Left kidney (tissue), 1 donor: ENCODE measurements at regions not wholly inside any gene's neighbourhood (a gene's known extent, or its start where the extent isn't known, plus 50 kb on each side); places are given as distances from the start of the nearest gene placed in this dataset.

Source experiments
- DNase-seq: peaks from one replicate; pipeline ENCODE4 v3.0.0-alpha.2; 2013

DNA sequence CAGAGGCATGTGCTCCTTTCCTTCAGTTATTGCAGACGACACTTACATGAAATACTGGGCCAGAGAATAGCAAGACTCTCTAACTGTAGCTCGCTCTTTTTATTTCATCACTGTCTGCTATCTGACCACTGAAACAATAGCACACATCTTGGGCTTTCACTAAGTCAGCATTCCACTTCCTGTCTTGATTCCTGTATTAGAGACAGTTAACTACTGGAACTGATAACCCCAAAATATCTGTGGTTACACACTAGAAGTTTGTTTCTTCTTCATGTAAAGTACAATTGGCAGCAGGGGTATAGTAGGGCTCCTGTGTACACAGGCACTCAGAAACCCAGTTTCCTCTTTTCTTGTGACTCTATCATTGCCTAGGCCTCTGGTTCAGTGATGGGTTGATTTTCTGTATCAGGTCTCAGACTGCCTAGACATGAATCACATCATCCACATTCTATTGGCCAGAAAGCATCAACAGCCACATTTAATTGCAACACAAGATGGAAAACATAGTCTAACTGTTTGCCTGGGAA lies 230.2 kb upstream of the CD96 start:
- DNase-seq = no peak

DNA sequence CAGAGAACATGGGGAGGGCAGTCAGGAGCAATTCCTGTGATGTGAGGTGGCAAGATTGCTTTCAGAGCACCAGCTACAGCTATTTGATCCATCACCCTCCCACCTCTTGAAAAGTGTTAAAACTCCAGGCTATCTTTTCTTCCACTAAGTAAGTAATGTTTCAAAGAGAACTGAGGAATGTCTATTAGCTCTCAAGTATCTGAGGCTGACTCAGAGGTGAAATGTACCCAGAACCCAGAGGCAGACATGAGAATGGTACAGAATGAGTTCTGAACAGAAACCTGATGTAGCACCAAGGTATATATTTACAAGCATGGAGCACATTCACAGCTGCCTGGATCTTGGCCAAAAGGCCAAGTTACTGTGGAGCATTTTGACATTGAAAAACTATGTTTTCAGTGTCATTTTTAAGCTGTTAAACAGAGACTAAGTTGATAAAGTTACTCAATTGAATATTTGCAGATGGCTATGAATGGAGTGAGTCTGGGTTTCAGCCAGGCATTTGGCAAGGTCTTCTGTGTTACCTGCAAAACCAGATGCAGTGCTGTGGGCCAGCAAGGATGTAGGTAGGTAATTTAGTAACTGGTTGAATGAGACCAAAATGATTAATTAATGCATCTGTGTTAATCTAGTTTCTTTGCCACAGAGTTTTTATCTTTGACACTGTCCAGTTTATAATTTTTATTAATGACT lies 227.7 kb upstream of the CD96 start:
- peak; percentile 10 for DNase-seq

DNA sequence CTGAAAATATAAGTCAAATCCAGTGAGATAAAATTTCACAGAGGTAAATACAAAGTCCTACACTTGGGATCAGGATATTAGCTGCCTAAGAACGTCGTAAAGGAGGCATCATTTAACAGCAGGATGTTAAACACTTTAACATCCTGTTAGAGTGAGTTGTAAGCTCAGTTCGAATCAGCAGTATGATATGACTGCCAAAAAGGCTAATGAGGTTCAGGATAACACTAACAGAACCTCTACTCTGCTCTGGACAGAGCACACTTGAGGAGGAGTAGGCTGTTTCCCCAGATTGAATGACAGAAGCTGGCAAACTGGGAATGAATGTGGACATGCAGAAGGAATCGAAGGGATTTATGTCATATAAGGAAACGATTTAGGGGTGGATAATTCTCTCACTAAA lies 227.1 kb upstream of the CD96 start:
- no peak for DNase-seq

DNA sequence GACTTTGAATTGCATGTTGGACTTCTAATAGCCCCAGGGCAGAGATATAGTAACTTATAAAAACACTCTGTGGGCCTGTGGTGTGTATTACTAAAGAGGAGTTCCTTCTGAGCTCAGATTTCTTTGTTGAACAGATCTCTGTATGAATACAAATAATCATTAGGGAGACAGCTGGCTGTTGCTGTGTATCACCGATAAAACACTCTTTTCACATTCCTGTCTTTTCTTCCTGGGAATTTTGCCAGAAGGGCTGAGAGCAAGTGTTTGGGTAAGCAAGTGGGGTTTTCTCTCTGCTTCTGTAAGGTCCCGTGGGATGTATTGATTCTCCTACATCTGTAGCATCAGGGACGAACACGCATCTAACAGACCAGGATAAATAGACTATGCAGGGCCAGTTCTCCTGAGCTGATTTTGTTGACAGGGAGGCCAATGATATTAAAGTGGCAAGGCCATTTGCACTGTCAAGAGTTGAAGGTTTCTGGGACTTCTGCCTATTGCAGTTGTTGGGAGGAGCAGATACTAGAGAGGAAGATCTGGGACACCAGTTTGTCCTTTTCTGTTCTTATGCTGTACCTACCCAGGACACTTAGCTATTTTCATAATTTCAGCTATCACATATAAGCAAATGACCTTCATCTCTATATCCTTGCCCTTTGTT lies 225.9 kb upstream of the CD96 start:
- DNase-seq = no peak

DNA sequence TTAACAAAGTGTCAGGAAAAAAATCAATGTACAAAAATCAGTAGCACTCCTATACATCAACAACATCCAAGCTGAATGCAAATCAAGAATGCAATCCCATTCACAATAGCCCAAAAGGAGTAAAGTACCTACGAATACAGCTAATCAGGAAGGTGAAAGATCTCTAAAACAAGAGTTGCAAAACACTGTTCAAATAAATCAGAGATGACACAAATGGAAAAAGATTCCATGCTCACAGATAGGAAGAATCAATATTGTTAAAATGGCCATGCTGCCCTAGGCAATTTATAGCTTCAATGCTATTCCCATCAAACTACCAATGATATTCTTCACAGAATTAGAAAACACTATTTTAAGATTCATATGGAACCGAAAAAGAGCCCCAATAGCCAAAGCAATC lies 223.7 kb upstream of the CD96 start:
- no peak for DNase-seq

DNA sequence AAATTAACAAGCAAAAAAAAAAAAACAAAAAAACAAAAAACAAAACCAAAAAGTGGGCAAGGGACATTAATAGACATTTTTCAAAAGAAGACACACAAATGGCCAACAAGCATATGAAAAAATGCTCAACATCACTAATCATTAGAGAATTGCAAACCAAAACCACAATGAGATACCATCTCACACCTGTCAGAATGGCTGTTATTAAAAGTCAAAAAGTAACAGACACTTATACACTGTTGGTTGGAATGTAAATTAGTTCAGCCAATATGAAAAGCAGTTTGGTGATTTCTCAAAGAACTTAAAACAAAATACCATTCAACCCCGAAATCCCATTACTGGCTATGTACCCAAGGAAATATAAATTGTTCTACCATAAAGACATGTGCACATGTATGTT lies 222.4 kb upstream of the CD96 start:
- DNase-seq = no peak

DNA sequence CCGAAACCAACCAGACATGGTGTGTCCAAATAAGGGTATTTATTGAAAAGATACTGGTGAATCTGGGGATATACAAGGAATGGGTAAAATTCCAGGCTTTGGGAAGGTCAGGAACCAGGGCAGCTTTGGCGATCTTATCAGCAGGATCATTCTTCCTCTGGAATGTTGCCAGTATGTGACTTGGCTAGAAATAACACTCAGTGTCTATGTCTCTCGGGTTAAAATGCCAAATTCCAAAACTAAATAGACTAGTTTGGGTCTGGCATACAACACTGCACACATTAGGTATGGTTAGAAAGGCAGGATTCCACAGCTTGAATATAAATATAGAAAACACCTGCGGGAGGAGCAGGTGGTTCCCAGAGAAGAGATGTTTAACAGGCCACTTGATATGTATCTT lies 220.2 kb upstream of the CD96 start:
- DNase-seq = no peak

DNA sequence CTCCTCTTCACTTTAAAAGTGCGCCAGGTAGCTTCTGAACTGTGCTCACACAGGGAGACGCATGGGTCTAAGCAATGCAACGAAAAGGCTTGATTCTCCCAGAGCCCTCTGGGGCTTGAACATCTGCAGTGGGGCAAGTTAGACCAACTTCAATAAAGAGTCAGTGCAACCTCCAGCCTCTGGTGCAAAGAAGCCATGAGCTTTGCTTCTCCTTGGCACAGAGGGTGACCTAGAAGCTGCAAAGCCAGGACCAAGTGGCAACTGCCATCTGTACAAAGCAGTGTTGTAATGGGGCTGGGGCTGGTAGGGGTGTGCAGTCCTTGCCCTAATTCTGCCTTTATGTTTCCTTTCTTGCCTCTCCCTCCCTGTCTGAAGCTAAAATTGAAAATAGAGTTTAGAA lies 219.0 kb upstream of the CD96 start:
- DNase-seq = no peak

DNA sequence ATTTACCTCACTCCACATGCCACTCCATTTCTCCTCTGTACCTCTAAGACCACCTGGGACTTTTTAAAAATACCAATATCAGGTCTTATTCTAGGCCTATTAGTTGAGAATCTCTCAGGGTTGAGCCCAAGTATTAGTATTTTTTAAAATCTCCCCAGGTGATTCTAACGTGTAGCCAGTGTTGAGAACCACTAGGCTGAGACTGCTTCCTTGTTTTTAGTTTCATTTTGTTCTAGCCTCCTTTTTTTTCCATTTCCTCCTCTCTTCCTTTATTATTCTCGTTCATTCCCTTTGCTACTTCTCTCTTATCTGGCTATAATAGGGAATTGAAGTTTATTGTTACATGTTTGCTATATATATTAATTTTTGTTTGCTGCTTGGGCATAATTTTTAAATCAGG lies 217.8 kb upstream of the CD96 start:
- DNase-seq = no peak

DNA sequence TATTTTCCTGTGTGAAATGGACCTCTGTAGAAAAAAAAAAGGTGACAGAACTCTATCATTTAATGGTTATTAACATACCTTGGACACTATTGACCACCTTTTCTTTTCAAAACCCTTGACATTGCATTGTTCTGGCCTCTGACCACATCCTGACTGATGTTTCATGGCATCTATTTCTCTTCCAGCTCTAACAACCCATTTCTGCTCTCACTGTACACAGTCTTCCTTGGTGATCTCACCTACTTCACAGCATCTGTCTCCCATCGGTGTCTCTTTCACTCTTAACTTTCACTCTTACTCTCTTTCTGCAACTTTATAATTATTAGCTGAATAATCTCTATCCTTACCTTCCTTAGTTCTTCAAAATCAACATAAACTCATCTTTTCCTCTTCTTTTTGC lies 217.4 kb upstream of the CD96 start:
- DNase-seq = no peak

DNA sequence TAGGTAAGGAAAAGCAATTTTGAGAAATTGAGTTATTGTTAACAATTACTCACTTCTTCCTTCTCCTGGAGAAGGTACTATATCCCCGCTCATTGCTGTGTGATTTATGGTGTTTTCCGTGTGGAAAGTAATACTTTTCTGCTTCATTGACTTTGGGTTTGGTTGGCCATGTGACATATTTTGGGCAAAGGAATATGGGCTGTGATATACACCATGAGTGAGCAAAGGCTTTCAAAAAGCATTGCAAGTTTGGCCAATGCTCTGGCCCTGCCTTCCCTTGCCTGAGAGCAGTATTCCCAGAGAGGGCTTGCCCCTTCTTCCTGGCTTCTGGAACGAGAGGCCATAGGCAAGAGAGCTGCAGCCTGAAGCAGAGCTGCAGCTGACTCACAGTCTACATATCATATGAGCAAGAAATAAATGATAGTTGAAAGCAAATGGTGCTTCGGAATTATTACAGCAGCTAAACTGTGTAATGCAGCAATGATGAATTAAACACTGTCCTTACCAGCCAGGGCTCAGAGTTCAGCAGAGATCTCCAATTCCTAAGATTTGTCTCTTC lies 216.8 kb upstream of the CD96 start:
- no peak for DNase-seq

DNA sequence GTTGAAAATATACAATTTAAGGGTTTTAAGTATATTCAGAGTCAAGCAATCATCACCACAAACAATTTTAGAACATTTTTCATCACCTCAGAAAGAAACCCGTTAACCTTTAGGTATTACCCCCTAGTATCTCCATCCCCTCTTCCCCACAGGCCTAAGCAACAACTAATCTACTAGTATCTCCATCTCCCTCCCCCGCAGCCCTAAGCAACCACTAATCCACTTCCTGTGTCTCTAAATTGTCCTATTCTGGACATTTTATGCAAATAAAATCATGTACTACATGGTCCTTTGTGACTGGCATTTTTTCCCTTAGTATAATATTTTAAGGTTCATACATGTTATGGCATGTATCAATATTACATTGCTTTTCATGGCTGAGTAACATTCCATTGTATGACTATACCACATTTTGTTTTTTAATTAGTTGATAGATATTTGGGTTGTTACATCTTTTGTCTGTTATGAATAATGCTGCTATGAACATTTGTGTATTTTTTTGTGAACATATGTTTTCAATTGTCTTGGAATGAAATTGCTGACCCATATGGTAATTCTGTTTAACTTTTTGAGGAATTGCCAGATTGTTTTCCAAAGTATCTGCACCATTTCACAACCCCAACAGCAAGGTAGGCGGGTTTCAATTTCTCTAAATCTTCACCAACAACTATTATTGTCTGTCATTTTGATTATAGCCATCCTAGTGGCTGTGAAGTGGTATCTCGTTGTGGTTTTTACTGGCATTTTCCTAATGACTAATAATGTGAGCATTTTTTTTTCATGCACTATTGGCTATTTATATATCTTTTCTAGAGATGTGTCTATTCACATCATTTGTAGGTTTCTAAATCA lies 215.6 kb upstream of the CD96 start:
- DNase-seq = no peak

DNA sequence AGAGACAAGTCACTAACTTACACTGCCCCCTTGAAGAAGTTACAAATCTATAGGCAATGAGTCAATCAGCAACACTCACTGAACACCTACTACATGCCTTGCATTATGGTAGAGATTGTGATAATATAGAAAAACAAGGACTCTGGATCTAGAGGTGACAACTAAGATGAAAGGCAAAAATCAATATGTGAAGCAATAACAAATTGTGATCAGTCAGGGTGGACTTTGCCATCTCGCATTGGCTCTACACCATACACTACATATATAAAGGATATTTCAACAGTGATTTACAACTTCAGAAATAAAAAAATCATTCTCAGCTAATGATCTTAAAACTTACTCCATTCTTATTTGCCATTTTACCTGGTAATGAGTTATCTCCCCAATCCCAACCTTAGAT lies 210.7 kb upstream of the CD96 start:
- no peak for DNase-seq

DNA sequence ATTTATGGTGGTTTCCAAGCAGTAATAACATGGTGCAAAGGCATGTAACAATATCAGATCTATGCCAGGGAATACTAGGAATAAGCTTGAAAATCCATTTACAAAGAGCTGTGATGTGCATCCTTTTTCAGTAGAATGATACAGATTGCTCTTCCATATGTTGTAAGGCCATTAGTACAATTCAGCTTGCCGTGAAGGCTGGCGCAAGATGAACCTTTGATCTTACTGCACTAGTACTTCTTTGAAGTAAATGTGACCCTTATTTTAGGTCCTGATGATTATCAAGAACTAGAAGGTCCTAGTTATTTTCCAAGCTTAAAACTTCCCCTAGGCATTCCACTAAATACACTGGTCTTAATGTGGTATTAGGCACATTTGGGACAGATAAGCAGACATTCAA lies 210.1 kb upstream of the CD96 start:
- DNase-seq = no peak

DNA sequence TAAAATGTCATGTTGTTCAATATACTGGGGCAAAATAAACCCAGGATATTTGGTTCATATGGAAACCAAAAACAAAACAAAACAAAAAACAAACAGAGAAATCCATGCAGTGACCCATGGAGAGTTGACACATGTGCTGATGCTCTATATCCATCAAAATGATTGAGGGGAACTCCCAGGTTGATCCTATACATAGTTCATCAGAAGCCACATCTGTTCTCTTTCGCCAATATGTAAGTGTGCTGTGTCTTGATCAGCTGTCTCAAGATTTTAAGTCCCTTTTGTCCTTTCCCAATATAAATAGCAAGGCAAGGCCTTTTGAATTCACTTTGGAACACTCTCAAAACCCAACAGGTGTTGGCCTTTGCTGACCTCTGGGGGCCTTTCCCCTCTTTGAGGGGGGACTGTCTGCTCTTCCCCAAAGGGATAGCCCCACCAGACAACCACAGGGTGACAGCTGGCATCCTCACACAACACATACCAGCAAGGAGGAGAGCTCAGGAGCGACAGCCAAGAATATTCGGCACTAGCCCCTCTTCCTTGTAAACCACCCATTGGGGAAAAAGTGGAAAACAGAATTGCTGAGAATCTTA lies 209.4 kb upstream of the CD96 start:
- DNase-seq = no peak

DNA sequence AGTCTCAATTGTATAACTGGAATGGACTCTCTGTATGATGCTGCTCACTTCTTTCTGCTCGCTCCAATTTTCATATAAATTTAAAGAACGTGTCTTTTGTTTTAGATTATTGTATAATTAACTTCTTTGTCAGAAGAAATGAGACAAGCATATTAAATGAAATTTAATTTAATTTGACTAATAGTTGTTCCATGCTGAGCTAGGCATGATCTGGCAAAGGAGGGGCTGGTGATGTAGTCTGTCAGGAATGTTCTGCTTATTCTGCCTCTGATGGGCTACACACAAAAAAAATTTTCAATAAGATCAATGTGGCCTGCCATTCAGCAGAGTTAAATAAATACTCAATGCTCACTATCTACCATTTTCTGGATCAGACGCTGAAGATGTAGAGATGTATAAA lies 208.4 kb upstream of the CD96 start:
- no peak for DNase-seq

DNA sequence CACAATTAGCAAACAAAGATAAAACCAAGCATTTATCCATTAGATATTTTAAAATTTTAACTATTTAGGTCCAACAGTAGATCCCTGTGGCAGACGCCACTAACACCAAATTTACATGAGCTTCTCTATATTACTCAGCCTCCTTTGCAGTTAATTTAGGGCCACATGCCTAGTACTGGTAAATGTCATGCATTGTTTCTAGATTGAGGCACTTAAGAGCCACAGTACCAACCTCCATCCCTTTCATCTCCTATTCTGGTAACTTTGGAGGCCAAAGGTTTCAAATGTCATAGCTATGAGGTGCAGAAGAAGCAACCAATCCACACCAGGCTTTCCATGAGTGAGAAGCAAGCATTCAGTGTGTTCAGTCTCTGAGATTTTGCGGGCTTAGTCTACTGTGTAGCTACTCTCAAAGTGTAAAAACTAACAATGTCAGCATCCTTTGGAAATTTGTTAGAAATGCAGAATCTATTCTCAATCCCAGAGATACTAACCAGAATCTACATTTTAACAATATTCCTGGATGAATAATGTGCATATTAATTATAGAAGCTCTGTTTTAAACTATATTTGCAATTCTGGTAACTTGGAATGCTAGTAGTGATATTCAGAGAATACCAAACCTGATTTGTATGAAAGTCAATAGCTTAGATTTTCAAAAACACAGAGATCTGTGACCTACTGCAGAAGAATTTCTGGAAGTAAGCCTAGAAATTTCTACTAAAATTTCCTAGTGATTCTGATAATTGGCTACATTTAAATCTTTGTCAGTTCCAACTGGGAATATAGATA lies 206.3 kb upstream of the CD96 start:
- DNase-seq = no peak

DNA sequence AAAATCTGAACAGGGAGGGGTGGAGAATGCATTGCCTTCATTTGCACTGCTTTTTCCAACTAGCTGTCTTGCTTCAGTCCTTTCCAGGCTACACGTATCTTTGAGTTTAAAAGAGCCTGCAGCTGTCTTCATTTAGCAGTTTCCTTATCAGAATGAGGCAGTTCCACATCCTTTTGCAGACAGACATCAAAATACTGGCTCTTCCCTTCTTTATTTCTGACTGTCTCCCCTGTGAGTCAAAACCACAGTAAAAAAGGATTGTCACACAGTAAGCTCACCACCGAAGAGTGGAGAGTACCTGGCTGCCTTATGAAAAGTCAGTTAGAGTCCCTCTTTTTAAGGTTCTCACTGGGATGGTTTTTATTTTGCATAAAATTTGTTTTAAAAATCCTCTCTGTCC lies 205.5 kb upstream of the CD96 start:
- no peak for DNase-seq

DNA sequence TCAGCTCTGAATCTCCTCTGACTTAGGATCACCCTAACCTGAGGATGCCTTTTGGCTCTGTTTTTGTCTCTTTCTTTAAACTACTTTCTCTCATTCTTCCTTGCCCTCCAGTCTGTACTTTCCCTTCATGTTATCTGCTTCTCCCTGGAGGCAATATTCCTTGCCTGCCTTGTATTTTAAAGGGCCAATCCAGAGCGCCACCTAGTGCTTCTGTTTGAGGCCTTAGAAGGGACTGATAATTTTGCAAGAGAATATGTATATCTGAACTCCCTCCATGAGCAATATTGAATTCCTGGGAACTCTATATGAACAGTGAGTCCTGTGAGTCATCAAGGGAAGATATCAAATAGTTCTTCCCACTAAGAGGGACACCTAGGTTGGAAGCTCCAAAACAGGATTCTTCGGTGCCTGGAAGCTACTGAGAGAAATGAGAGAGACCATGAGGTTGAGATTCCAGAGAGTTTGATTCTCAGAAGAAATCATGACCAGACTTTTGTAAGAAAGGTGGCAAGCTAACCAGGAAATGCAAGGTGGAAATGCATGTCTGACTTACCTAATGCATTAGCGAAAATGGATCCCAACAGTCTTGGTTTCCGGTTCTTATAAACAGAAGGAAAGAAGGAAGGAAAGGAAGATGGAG lies 203.8 kb upstream of the CD96 start:
- peak; percentile 40 for DNase-seq

DNA sequence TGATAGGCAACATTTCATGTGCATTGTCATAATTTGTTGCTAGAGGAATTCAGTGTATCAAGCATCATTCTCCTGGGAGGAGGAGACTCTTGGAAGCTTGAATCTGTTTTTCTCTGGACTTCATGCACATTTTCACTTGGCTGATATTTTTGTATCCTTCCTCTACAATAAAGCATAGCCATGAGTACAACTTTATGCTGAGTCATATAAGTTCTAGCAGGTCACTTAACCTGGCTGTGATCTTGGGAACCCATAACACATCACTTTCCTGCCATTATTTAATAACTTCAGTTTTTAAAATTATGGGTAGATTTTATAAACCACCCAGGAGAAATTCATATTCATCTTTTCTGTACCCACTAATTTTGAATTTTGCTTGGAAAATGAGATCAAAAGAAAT lies 203.0 kb upstream of the CD96 start:
- no peak for DNase-seq

DNA sequence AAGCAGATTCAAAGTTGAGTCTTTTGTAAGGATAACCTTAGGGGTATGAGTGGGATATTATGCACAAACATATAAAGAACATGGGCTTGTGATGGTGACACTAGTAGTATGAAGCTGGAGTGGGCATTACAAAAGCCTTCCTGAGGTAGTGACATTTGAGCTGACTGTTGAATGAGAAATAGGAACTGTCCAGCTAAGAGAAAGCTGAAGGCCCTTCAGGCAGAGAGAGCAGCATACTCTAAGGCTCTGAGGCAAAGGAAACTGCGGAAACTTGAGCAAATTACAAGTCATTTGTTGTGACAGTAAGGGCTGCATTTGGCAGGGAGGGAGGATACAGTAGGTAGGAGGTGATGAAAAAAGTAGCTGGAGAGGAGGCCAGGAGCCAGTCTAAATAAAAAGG lies 190.7 kb upstream of the CD96 start:
- peak; percentile 13 for DNase-seq
